Adrenal gland (tissue), 5 donors: ENCODE measurements at regions not wholly inside any gene's neighbourhood (a gene's known extent, or its start where the extent isn't known, plus 50 kb on each side); places are given as distances from the start of the nearest gene placed in this dataset.

Experiments used
- POLR2A ChIP-seq, 2 donors: fragments of 450-650 bp; IDR thresholded peaks; one replicate each; pipeline ENCODE4 v1.6.1; 2017; ENCODE audit warnings: antibody characterized with exemption in 2 of 2, mild to moderate bottlenecking in 2 of 2, moderate library complexity in 1 of 2
- TF ChIP-seq, protein P1 (sequence below), 6 experiments: fragments of 450-650 bp in 4 of 6; fragments of 200-600 bp in 2 of 6; sonication (generic) in 1 of 6; IDR thresholded peaks; 1 replicate in 5 of 6; 2 replicates in 1 of 6; pipeline versions ENCODE4 v1.5.1 to v1.8.0; 2016 to 2021; ENCODE audit warnings: antibody characterized with exemption in 6 of 6, mild to moderate bottlenecking in 2 of 6, moderate library complexity in 1 of 6
- donor health status: DM: no; HTN: no; CAD: no.

GRCh38 chr13:40048551-40048950, 393.1 kb downstream of the COG6 start:
- TF ChIP-seq POLR2A (IDR thresholded peaks at IDR 0.05): no peak
- TF ChIP-seq, protein P1, sequence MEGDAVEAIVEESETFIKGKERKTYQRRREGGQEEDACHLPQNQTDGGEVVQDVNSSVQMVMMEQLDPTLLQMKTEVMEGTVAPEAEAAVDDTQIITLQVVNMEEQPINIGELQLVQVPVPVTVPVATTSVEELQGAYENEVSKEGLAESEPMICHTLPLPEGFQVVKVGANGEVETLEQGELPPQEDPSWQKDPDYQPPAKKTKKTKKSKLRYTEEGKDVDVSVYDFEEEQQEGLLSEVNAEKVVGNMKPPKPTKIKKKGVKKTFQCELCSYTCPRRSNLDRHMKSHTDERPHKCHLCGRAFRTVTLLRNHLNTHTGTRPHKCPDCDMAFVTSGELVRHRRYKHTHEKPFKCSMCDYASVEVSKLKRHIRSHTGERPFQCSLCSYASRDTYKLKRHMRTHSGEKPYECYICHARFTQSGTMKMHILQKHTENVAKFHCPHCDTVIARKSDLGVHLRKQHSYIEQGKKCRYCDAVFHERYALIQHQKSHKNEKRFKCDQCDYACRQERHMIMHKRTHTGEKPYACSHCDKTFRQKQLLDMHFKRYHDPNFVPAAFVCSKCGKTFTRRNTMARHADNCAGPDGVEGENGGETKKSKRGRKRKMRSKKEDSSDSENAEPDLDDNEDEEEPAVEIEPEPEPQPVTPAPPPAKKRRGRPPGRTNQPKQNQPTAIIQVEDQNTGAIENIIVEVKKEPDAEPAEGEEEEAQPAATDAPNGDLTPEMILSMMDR (IDR thresholded peaks at IDR 0.05): no peak
